Mammary epithelial cell (primary cell): ENCODE measurements at regions not wholly inside any gene's neighbourhood (a gene's known extent, or its start where the extent isn't known, plus 50 kb on each side); places are given as distances from the start of the nearest gene placed in this dataset.

ENCODE experiments used
- EZH2 ChIP-seq: IDR thresholded peaks from 2 replicates; pipeline ENCODE4 v1.6.1; 2012; ENCODE audit warnings: low read length, inconsistent platforms, borderline replicate concordance
- TF ChIP-seq, protein P1 (sequence below), 2 donors: IDR thresholded peaks in 1 of 2; conservative IDR thresholded peaks in 1 of 2; 2 replicates each; pipeline ENCODE4 v1.5.1; 2011 to 2012; ENCODE audit warnings: inconsistent platforms in 2 of 2, low read length in 2 of 2, mild to moderate bottlenecking in 2 of 2, control low read depth in 1 of 2, low read depth in 1 of 2; ENCODE audit not compliant: insufficient read depth in 1 of 2; ENCODE audit errors: extremely low read depth in 1 of 2

DNA sequence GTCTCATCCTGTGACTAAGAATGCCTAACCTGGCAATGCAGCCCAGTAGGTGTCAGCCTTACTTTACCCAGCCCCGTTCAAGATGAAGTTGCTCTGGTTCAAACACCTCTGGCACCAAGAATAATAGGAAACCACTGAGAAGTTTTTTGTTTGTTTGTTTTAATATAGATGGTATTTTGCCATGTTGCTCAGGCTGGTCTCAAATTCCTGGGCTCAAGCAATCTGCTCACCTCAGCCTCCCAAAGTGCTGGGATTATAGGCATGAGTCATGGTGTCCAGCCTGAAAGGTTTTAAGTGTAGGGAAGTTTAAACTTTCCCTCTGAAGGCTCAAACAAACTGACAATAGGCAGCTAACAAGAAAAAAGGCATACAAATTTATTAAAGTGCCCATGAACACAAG is 51.2 kb upstream of the ABCC4 start:
- TF ChIP-seq, protein P1, sequence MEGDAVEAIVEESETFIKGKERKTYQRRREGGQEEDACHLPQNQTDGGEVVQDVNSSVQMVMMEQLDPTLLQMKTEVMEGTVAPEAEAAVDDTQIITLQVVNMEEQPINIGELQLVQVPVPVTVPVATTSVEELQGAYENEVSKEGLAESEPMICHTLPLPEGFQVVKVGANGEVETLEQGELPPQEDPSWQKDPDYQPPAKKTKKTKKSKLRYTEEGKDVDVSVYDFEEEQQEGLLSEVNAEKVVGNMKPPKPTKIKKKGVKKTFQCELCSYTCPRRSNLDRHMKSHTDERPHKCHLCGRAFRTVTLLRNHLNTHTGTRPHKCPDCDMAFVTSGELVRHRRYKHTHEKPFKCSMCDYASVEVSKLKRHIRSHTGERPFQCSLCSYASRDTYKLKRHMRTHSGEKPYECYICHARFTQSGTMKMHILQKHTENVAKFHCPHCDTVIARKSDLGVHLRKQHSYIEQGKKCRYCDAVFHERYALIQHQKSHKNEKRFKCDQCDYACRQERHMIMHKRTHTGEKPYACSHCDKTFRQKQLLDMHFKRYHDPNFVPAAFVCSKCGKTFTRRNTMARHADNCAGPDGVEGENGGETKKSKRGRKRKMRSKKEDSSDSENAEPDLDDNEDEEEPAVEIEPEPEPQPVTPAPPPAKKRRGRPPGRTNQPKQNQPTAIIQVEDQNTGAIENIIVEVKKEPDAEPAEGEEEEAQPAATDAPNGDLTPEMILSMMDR (conservative IDR thresholded peaks at IDR 0.05 in 1 of 2, IDR thresholded peaks at IDR 0.05 in 1 of 2; ENCODE audit: extremely low read depth in 1 of 2, insufficient read depth in 1 of 2, low read depth in 1 of 2, low read length in 2 of 2) = no peak
- TF ChIP-seq EZH2 = no peak
